GM12865 (cell line): ENCODE measurements at regions not wholly inside any gene's neighbourhood (a gene's known extent, or its start where the extent isn't known, plus 50 kb on each side); places are given as distances from the start of the nearest gene placed in this dataset.

Source experiments
- DNase-seq: peaks from one replicate; pipeline ENCODE4 v3.0.0; 2010; ENCODE audit warnings: low read depth
- H3K4me3 ChIP-seq: 2 replicates; pipeline ENCODE4 v1.5.1; 2011; ENCODE audit warnings: mild to moderate bottlenecking, low read depth, low read length, control low read depth
- TF ChIP-seq, protein P1 (sequence below): IDR thresholded peaks from 2 replicates; pipeline ENCODE4 v1.5.1; 2011; ENCODE audit warnings: low read length, control low read depth, low read depth, inconsistent platforms; ENCODE audit not compliant: insufficient read depth; ENCODE audit errors: missing control alignments

DNA sequence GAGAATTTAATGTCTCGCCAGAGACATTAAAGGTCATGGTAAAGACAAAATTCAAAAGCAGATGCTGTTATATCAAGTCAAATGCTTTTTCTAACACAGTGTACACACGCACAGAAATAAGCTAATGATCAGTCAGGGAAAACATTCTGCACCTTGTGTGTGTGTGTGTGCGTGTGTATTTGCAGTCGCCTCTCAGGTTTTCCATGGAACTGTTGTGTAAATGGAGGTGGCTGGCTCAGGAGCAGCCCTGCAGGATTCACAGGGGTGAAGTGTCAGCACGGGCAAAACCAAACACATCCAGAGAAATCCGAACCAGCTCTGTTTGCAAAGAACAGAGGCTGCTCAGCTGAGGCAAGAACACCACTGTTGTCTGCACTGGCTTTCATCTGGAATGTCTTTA lies 76.2 kb upstream of the YWHAQ start:
- no peak for DNase-seq
- H3K4me3 ChIP-seq: no peak overlapping the region
- TF ChIP-seq, protein P1, sequence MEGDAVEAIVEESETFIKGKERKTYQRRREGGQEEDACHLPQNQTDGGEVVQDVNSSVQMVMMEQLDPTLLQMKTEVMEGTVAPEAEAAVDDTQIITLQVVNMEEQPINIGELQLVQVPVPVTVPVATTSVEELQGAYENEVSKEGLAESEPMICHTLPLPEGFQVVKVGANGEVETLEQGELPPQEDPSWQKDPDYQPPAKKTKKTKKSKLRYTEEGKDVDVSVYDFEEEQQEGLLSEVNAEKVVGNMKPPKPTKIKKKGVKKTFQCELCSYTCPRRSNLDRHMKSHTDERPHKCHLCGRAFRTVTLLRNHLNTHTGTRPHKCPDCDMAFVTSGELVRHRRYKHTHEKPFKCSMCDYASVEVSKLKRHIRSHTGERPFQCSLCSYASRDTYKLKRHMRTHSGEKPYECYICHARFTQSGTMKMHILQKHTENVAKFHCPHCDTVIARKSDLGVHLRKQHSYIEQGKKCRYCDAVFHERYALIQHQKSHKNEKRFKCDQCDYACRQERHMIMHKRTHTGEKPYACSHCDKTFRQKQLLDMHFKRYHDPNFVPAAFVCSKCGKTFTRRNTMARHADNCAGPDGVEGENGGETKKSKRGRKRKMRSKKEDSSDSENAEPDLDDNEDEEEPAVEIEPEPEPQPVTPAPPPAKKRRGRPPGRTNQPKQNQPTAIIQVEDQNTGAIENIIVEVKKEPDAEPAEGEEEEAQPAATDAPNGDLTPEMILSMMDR: no peak

DNA sequence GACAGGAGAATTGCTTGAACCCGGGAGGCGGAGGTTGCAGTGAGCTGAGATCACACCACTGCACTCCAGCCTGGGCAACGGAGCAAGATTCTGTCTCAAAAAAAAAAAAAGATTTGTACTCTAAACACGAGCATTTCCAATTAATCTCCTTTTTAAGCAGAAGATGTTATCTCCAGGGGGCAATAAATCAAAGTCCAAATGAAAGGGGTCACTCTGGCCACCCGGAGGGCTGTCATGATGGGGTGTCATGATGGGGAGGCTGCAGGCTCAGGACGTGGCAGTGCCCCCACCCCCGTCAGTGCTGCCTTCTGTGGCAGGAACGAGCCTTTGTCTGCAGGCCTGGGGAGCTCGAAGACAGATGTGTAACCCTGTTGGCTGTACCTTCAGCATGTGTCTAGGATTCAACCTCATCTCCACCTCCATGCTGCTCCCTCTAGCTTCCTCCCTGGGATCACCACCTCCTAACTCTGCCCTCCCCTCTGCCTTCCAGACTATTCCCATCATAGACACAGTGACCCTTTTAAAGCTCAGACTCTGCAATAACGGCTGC lies 76.9 kb upstream of the YWHAQ start:
- DNase-seq: no peak
- TF ChIP-seq, protein P1: no peak
- no peak overlapping the region for H3K4me3 ChIP-seq

DNA sequence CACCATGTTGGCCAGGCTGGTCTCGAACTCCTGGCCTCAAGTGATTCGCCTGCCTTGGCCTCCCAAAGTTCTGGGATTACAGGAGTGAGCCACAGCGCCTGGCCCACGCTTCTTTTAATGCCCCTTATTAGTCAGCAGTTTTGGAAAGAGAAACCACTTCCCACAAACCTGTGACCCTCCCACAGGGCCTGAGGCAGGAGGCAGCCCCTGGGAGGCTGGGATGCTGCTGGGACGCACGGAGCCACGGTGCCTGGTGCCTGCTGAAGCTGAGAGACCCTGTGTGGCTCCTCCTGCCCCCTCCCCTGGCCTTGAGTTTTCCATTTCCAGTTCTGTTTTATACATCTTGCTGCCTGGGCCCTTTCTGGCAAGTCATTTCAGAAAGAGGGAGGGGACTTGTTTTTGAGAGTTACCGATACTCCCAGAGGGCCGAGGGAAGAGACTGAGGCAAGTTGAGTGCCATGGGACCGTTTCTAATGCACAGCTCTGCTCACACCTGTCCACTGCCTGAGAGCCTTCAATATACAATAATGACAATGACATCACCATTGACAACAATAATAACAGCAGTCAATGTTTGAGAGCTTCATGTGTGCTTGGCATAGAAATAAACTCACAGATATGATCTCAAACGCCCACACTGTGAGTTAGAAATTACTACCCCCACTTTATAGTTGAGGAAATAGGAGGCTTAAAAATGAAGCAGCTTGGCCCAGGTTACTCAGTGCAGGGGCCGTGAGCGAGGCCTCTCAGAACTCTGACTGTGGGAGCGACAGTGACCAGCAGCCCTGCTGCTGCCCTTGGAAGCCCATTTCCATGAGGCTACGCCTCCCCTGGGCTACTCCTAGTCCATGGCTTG lies 78.1 kb upstream of the YWHAQ start:
- DNase-seq: peak; percentile 63
- TF ChIP-seq, protein P1: no peak
- H3K4me3 ChIP-seq: no peak overlapping the region

DNA sequence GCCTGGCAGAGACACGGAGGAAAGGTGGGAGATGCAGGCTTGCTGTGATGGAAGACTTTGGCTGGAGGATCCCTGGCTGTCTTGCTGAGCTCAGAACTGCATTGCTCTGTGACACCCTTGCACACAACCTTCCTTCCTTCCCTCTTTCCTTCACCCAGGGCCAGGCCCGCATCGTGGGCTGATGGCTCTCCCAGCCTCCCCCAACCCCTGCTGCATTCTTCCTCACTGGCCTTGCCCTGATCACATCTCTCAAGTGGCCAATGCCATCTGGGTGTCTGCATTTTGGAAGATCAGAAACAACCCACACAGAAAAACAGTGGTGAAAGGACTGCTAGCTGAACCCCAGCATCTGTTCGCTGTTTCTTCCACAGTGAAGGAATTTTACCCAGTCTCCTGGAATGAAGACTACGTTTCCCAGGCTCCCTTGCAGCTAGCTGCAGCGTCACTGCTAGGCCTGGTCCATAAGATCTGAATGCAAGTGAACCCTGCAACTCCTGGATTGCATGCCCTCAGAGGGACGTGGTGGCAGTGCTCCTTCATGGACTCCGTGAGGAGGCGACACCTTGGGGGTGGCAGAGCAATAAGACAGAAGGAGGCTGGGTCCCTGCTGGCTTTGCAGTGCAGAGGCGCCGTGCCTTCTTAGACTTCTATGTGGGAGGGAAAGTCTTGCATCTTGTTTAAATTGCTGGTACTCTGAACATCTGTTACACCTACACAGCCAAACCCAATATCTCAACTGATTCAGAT lies 78.9 kb upstream of the YWHAQ start:
- TF ChIP-seq, protein P1: no peak
- no peak overlapping the region for H3K4me3 ChIP-seq
- no peak for DNase-seq

DNA sequence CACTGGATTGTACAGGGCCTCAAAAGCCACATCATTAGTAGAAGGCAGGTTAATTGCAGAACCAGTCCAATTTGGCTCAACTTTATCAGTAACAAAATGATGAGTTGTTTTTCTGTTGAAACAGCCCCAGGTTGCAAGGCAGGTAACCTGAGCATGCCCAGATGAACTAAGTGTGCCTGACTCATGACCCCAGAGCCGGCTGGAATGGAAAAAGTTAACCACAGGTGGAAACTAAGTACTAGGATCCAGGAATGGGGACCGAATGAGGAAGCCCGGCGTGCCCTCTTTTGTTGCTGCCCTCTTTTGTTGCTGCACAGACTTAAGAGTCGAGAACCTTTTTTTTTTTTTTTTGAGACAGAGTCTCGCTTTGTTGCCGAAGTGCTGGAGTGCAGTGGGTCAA lies 79.5 kb upstream of the YWHAQ start:
- DNase-seq: no peak
- TF ChIP-seq, protein P1: no peak
- no peak overlapping the region for H3K4me3 ChIP-seq

DNA sequence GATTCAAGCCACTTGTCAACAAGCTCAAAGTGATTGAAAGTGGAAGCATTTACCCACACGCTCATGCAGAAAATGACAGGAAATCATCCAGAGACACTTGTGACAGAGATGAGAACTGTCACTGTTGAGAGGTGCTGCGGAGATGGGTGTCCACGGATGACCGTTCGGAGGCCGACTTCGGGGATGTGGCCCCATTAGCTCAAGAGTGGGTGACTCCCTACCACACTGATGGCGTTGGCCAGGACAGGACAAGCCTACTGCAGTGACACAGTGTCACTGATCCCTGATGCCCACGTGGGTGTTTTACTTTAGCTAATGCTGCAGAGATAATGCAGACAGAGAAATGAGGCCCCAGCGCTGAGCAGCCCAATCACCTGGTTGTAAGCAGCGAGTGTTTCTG lies 81.5 kb upstream of the YWHAQ start:
- TF ChIP-seq, protein P1: no peak
- no peak overlapping the region for H3K4me3 ChIP-seq
- peak; percentile 68 for DNase-seq
